ENCODE measurements at regions not wholly inside any gene's neighbourhood (a gene's known extent, or its start where the extent isn't known, plus 50 kb on each side); places are given as distances from the start of the nearest gene placed in this dataset.

- FAIRE-seq: no peak
- DNase-seq (ENCODE audit: extremely low spot score, insufficient read length, low read depth): no peak
Observed at GRCh38 chr5:107168086-107168485, 502.7 kb downstream of the EFNA5 start.

GRCh38 chr5:107165296-107165695, 505.4 kb downstream of the EFNA5 start:
- DNase-seq (ENCODE audit: extremely low spot score, insufficient read length, low read depth): no peak
- FAIRE-seq: no peak

DNA sequence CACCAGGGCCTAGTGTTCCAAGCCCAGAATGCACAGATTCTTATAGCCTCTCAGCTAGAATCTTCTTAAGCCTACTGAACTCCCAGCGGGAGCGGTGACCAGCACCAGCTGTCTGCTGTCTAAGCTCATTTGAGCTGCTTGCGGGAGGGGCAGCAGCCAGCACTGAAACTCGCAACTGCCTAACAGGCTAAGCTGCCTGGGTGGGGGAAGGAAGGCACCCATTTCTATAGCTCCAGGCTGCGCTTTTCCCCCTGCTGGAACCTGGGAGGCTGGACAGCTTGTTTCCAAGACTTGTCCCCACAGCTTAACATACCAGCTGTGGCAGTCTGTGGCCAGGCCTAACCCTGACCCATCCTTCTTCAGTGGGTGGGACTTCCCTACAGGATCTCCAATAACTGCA, 512.9 kb downstream of the EFNA5 start:
- FAIRE-seq (no peak), DNase-seq (ENCODE audit: extremely low spot score, insufficient read length, low read depth) (no peak)

- DNase-seq (ENCODE audit: extremely low spot score, insufficient read length, low read depth) (no peak), FAIRE-seq (no peak)
Observed at GRCh38 chr5:107155707-107156106, 515.0 kb downstream of the EFNA5 start.

DNA sequence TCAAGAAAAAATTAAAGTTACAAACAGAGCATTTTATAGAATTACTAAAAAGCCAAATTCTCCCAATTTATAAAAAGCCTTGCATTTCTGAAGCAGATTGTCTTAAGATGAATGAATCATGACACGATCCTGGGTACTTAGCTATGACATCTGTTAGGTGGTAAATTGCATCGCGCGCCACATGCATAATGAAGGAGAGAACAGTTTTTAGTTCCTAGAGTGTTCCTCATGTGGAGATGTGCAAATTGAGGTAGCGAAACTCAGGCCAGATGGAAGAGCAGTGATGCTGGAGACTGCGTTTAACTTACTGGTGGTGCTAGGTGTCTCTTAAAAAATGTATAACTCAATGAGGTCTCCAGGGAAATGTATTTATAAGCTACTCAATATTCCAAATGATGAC, 516.1 kb downstream of the EFNA5 start:
- DNase-seq (ENCODE audit: extremely low spot score, insufficient read length, low read depth): no peak
- FAIRE-seq: no peak

DNA sequence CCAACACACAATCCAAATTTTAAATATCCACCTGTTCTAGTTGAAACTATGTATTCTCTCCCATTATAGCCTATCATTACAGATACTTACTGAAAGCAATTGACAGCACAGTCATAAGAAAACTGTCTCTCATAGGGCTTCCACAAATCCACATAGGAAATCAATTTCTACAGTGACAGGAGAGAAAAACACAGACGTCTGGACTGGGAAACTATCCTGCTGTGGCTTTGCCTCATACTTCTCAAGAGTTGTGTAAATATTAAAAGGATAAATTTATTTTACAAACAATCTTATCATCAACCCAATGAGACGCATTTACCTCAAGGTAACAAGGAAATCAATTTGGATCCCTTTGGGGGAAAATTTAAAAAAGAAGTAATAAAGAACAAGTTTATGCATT, 517.5 kb downstream of the EFNA5 start:
- FAIRE-seq (no peak), DNase-seq (ENCODE audit: extremely low spot score, insufficient read length, low read depth) (no peak)

DNA sequence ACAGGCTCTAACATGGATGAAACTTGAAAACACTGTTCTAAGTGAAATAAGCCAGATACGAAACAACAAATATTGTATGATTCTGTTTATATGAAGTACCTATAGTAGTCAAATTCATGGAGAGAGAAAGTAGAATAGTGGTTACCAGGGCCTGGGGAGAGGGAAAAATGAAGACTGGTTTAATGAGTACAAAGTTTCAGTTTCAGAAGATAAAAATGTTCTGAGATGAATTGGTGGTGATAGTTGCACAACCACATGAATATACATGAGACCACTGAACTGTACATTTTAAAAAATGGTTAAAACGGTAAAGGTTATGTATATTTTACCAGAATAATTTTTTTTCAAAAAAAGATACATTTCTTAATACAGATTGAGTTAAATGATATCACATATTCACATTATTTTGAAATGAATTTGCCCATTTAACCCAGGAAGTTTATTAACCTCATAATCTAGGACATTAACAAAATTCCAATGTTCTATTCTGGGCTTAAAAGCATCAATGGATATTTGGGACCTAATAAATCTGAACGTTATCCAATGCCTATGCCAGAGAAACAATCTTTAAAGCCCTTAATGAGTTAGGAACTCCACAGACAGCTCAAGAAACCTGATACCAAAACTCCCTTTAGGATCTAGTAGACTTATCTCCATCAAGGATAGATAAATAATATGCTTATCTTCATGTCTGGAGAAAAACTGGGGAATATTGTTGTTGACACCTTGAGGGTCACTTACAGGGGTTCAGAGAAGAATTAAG, 521.3 kb downstream of the EFNA5 start:
- no peak for DNase-seq (ENCODE audit: extremely low spot score, insufficient read length, low read depth)
- peak; percentile 59 for FAIRE-seq

GRCh38 chr5:107147589-107147988, 523.1 kb downstream of the EFNA5 start:
- FAIRE-seq (peak; percentile 12), DNase-seq (ENCODE audit: extremely low spot score, insufficient read length, low read depth) (no peak)

GRCh38 chr5:107146901-107147300, 523.8 kb downstream of the EFNA5 start:
- FAIRE-seq: no peak
- DNase-seq (ENCODE audit: extremely low spot score, insufficient read length, low read depth): no peak

GRCh38 chr5:107135391-107135790, 535.3 kb downstream of the EFNA5 start:
- FAIRE-seq: no peak

DNA sequence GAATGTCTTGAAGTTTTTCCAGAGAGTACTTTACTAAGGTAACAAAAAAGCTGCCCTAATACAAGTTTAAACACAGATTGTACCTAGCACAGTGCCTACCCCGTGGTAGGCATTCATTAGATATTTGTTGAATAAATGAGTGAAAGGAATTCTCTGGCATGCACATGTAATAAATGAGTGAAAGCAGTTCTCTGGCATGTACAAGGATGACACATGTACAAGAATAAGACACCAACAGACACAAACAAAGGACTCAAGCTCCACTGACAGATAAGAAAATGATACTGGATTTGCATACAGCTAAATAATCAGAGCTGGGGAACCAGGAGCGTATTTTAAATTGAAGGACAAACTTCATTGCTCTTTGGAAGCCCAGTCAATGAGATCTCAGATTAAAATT, 535.8 kb downstream of the EFNA5 start:
- FAIRE-seq (no peak), DNase-seq (ENCODE audit: extremely low spot score, insufficient read length, low read depth) (no peak)

More at GRCh38 chr5:107135391-107135790, 535.3 kb downstream of the EFNA5 start:
- no peak for DNase-seq (ENCODE audit: extremely low spot score, insufficient read length, low read depth)

GRCh38 chr5:107129051-107129450, 541.7 kb downstream of the EFNA5 start:
- no peak for DNase-seq (ENCODE audit: extremely low spot score, insufficient read length, low read depth)
- FAIRE-seq: no peak

DNA sequence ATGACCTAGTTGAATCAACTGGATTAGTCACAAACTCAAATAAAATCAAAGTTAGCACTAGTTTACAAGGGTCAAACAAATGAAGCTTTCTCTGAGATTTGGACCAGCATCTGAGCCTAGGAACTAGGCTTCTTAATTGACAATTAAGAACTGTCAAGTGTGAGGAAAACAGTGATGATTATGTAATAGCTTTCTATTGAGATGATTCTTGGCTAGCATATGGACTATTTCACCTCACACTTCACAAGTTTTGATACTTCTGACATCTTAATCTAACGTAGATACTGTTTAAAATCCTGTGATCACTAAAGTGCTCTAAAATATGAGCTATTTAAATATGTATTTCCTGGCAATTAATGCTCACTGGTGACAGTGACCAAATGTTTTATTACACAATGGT, 542.9 kb downstream of the EFNA5 start:
- no peak for FAIRE-seq
- DNase-seq (ENCODE audit: extremely low spot score, insufficient read length, low read depth): no peak

- DNase-seq (ENCODE audit: extremely low spot score, insufficient read length, low read depth): no peak
- FAIRE-seq: no peak
Observed at GRCh38 chr5:107126341-107126740, 544.4 kb downstream of the EFNA5 start.

DNA sequence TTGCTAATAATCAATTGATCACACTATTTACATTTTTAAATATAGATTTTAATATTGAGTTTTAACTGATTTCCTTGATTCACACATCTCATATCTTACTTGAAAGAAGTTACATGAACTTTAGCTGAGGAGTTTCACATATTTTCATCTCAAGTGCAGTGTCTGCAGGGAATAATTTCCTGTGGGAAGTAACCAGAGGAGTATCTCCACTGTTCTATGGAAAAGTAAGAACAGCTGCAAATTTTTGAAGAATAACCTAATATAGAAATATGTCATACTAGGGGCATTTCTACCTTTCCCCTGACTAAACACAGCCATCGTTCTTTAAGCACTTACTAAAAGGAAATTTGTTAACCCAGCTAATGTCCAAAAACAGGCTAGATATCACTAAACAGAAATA, 546.4 kb downstream of the EFNA5 start:
- FAIRE-seq (no peak), DNase-seq (ENCODE audit: extremely low spot score, insufficient read length, low read depth) (no peak)

DNA sequence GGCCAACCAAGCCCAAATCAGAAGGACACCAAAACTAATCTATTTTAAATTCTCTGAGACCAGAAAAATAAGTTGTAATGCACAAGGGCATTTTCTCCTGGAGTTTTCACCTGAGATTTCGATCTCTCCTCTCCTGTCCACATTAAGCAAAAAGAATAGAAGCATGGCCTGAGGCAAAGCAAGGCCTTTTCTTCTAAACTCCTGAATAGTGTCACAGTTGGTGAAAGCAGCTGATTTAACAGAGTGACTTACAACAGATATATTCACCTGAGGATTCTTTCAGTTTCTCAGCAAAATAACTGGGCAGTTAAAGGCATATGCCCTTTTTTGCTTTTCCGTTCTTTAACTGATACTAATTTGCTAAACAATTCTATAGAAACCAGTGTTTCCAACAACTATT, 547.7 kb downstream of the EFNA5 start:
- no peak for DNase-seq (ENCODE audit: extremely low spot score, insufficient read length, low read depth)
- no peak for FAIRE-seq

- DNase-seq (ENCODE audit: extremely low spot score, insufficient read length, low read depth): no peak
- FAIRE-seq: no peak
Observed at GRCh38 chr5:107121793-107122519, 548.8 kb downstream of the EFNA5 start.

DNA sequence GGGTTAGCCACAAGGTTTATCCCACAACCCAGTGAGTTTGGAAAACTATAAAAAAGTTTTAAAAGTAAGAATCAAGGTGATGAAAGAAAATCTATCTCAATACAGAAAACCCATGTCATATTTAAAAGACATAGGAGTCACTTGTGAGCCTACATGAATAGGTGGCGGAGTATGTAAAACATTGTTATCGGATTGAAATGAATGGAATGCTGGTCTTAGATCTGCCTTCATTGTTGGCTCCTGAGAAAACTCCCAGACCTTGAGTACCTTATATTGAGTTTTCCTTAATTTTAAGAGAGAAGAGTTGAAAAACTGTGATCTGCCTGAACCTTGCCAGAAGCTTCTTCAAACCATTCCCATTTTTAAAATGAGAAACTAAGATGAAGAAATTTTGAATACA, 551.1 kb downstream of the EFNA5 start:
- DNase-seq (ENCODE audit: extremely low spot score, insufficient read length, low read depth) (no peak), FAIRE-seq (no peak)

GRCh38 chr5:107118184-107119019, 552.3 kb downstream of the EFNA5 start:
- no peak for FAIRE-seq
- no peak for DNase-seq (ENCODE audit: extremely low spot score, insufficient read length, low read depth)

- no peak for DNase-seq (ENCODE audit: extremely low spot score, insufficient read length, low read depth)
Observed at GRCh38 chr5:107112216-107112615, 558.5 kb downstream of the EFNA5 start.

More at GRCh38 chr5:107112216-107112615, 558.5 kb downstream of the EFNA5 start:
- no peak for FAIRE-seq
